RKO (cell line): ENCODE measurements at regions not wholly inside any gene's neighbourhood (a gene's known extent, or its start where the extent isn't known, plus 50 kb on each side); places are given as distances from the start of the nearest gene placed in this dataset.
"Not testable (repeated sequence)": the region's sequence is repeated elsewhere in the genome, so short reads cannot be mapped to it uniquely, and the experiment has no call there.

Experiments used
- DNase-seq: peaks from one replicate; pipeline ENCODE4 v3.0.0-alpha.2; 2016; ENCODE audit warnings: low spot score

GRCh38 chr2:111503844-111504570 lies 380.0 kb downstream of the ANAPC1 start:
- DNase-seq, result not testable (repeated sequence)

GRCh38 chr2:111504571-111504942 lies 379.4 kb downstream of the ANAPC1 start:
- DNase-seq, result not testable (repeated sequence)

GRCh38 chr2:111505267-111505666 lies 378.7 kb downstream of the ANAPC1 start:
- DNase-seq, result not testable (repeated sequence)

DNA sequence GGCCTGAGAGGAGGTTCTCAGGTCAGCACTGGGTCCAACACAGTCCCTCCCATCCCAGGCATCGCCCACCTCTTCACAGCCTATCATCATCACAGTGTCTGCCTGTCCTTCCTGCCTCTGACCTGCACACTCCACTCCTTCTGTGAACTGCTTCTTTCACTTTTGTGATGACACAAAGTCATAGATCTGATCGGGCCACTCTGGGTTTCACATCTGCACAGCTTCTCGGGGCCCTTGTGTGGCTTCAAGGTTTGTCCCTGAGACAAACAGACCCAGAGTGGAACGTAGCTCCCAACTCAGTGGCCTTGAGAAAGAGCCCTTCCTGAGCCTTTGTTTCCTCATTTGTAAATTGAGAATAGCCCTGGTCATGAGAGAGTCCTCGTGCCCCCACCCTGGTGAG lies 377.1 kb downstream of the ANAPC1 start:
- DNase-seq, result not testable (repeated sequence)

- not testable (repeated sequence) for DNase-seq
Measured at GRCh38 chr2:111509225-111509869, 374.6 kb downstream of the ANAPC1 start.

DNA sequence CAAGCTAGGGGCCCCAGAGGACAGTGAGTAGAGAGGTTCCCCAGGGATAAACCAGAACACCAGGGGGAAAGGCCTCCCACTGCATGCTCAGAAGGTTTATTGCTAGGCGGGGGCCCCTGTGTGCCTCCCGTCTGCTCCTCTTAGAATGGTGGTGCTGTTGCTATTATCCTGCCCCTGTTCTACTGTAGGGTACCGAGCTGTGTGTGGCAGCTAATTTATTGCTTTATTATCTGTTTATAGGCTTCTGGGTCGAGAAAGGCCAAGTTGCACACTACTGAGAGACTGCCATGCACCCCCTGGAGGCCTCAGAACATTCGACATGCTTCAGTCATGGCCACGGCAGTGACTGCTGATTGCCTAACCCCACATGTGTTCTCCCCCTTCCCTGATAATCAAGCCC lies 373.6 kb downstream of the ANAPC1 start:
- not testable (repeated sequence) for DNase-seq

DNA sequence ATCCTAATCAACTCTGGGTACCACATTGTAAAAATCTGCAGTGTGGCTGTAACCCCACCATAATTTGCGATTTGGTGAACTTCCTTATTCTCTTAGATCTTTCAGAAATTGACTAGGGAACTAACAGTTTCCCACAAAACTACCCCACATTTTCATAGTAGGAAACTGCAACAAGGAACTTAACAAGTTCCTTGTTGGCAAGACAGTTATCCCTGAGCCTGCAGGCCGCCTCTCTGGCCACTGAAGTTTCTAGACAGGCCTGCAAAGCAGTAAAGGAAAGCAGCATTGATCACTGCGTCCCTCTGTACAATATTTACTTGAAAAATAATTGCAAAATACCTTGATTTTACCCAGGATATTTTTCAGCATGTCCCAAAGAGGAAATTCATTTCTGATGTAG lies 372.9 kb downstream of the ANAPC1 start:
- not testable (repeated sequence) for DNase-seq

- DNase-seq, result not testable (repeated sequence)
Measured at GRCh38 chr2:111512378-111512777, 371.6 kb downstream of the ANAPC1 start.

DNA sequence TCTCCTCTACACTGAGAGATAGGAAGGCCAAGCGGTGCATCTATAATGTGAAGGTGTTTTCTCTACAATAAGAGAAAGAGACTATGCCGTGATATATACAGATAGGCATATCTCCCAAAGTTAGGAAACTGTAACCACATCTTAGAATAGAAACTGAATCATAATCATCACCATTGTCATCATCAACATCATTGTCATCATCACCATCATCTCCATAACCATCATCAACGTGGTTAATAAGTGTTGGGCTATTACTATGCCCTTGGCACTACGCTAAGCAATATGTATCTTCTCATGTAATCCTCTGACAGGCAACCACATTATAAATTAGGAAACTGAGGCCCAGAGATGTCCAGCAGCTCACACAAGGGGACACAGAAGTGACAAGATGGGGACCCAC lies 369.9 kb downstream of the ANAPC1 start:
- not testable (repeated sequence) for DNase-seq

GRCh38 chr2:111517050-111517720 lies 366.8 kb downstream of the ANAPC1 start:
- not testable (repeated sequence) for DNase-seq

DNA sequence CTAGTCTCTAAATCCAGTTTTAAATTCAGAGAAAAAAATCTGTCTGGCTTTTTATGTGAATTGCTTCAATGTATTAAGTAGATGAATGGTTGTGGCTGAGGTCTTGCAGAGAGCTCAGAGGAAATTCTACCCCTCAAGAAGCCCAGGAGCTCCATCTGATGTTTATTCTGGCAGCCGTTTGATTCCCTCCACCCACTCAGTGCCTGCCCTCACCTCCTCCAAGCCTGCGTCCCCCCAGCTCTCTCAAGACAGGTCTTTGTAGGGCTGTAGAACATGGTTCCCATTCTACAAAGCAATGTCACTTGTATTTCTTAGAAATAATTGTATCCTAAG lies 366.3 kb downstream of the ANAPC1 start:
- not testable (repeated sequence) for DNase-seq

GRCh38 chr2:111519071-111519470 lies 364.9 kb downstream of the ANAPC1 start:
- DNase-seq, result no peak

- DNase-seq, result no peak
Measured at GRCh38 chr2:111522231-111522768, 361.7 kb downstream of the ANAPC1 start.

- no peak for DNase-seq
Measured at GRCh38 chr2:111523009-111523408, 361.0 kb downstream of the ANAPC1 start.

GRCh38 chr2:111525026-111525425 lies 359.0 kb downstream of the ANAPC1 start:
- DNase-seq, result not testable (repeated sequence)

DNA sequence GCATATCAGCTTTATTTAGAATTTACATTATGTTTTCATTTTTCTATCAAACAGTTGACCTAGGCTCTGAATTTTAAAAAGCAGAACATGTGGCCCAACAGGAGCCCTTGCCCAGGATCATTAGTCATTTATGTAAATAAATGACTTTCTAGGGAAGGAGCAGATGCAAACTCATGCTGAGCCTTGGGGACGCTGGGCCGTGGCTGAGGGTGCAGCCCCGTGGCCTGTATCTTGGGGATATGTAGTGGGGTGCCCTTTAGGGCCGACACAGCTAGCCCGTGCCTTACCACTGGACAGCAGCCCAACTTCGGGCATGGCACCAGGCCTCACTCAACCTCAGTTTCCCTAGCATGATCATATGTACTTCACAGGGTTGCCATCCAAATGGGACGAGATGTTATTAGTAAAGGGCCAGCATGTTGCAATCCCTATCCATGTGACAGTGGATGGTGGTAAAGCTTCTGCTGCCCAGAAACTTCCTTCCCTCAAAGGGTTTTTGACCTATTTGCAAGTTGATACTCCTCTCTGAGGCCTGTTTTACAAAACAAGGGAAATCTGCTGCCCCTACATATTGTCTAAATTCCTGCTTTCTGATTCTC lies 357.9 kb downstream of the ANAPC1 start:
- DNase-seq, result not testable (repeated sequence)

GRCh38 chr2:111527707-111528400 lies 356.1 kb downstream of the ANAPC1 start:
- DNase-seq, result not testable (repeated sequence)

- not testable (repeated sequence) for DNase-seq
Measured at GRCh38 chr2:111529022-111529421, 355.0 kb downstream of the ANAPC1 start.

DNA sequence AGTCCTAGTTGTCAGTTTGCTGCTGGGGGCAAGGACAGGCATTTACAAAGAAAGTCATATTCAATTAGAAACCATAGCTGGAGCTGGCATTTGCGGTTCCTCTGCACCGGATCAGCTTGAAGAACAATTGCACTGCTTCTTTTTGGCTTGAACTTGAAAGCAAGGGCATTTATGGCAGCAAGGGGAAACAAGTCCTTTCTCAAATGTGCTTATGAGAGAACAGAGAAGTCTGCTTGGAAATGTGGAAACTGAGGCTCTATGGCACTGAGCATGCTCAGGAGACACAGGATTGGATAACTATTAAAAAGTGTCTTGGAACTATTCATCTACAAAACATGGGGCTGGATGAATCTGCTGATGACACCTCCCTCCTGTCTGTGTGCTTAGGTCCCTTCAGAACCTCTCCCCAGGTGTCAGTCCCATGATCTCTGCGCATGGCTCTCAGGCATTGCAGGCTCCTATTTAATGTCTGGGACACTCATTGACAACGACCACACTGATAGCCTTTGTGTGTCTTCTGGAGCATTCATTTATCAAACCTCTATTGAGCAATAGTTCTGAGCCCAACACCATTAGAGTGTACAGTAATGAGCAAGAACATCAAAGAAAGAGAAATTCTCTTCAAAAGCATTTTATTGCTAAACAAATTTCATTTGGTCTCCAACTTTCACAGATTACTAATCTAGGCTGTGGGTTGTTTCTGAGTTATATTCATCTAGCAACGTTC lies 353.6 kb downstream of the ANAPC1 start:
- not testable (repeated sequence) for DNase-seq

GRCh38 chr2:111532682-111533556 lies 351.1 kb downstream of the ANAPC1 start:
- DNase-seq, result not testable (repeated sequence)
